T-cell (primary cell): ENCODE measurements at regions not wholly inside any gene's neighbourhood (a gene's known extent, or its start where the extent isn't known, plus 50 kb on each side); places are given as distances from the start of the nearest gene placed in this dataset.

Experiments
- ATAC-seq, 4 experiments: fragments of 200-7000 bp in 3 of 4; fragments of 150-1000 bp in 1 of 4; cut with Tn5 transposase; replicated peaks in 1 of 4; 1 replicate in 3 of 4; 2 replicates in 1 of 4; pipeline ENCODE4 v1.10.0; 2021; ENCODE audit warnings: moderate library complexity in 3 of 4, mild to moderate bottlenecking in 2 of 4, moderate number of reproducible peaks in 1 of 4
- CTCF ChIA-PET, 2 donors: fragments of 300-600 bp; sonication (Branson Sonifier 250); formaldehyde crosslinking; loops; one replicate each; lab custom pipeline; 2022; ENCODE audit warnings: antibody characterized with exemption in 2 of 2; lab: Charles Lee
- POLR2A ChIA-PET, 2 donors: fragments of 300-600 bp; sonication (Branson Sonifier 250); formaldehyde crosslinking; loops; one replicate each; lab custom pipeline; 2022; ENCODE audit warnings: antibody characterized with exemption in 2 of 2; lab: Charles Lee
- DNase-seq, 35 experiments: peaks; one replicate each; pipeline versions ENCODE4 v3.0.0 to v3.0.0-alpha.2; 2013 to 2023
- H3K27ac ChIP-seq: one replicate; pipeline ENCODE4 v1.5.1; 2013; ENCODE audit warnings: low read length
- H3K27me3 ChIP-seq, 2 experiments: replicated peaks in 1 of 2; 1 replicate in 1 of 2; 2 replicates in 1 of 2; pipeline versions ENCODE4 v1.6.1 to v1.7.0; 2013; ENCODE audit warnings: low read length in 1 of 2, mixed read lengths in 1 of 2; ENCODE audit not compliant: control insufficient read depth in 2 of 2, insufficient read depth in 2 of 2; ENCODE audit errors: extremely low read depth in 1 of 2
- H3K36me3 ChIP-seq, 2 donors: 1 replicate in 1 of 2; 2 replicates in 1 of 2; pipeline versions ENCODE4 v1.6.1 to v1.7.0; 2013; ENCODE audit warnings: low read length in 1 of 2; ENCODE audit not compliant: control insufficient read depth in 2 of 2, insufficient read depth in 1 of 2; ENCODE audit errors: extremely low read depth in 1 of 2
- H3K4me1 ChIP-seq, 2 experiments: 1 replicate in 1 of 2; 2 replicates in 1 of 2; pipeline versions ENCODE4 v1.6.1 to v1.7.0; 2013; ENCODE audit warnings: low read length in 2 of 2, mixed read lengths in 1 of 2; ENCODE audit not compliant: insufficient read depth in 2 of 2, control insufficient read depth in 1 of 2; ENCODE audit errors: extremely low read depth in 1 of 2
- H3K4me3 ChIP-seq, 2 donors: 1 replicate in 1 of 2; 2 replicates in 1 of 2; pipeline versions ENCODE4 v1.5.1 to v1.7.0; 2013; ENCODE audit warnings: mild to moderate bottlenecking in 2 of 2, low read length in 1 of 2, moderate library complexity in 1 of 2; ENCODE audit not compliant: control insufficient read depth in 1 of 2; ENCODE audit errors: extremely low read depth in 1 of 2
- H3K9me3 ChIP-seq: 2 replicates; pipeline ENCODE4 v1.7.0; 2013
- H3K27ac Mint-ChIP-seq, 2 donors: one replicate each; pipeline ENCODE4 v1.8.0; 2020 to 2021; ENCODE audit warnings: mild to moderate bottlenecking in 2 of 2, mixed read lengths in 2 of 2
- H3K27me3 Mint-ChIP-seq, 2 donors: one replicate each; pipeline ENCODE4 v1.8.0; 2021 to 2022; ENCODE audit warnings: mixed read lengths in 2 of 2
- H3K36me3 Mint-ChIP-seq: one replicate; pipeline ENCODE4 v1.8.0; 2021; ENCODE audit warnings: mixed read lengths
- H3K4me1 Mint-ChIP-seq, 3 donors: one replicate each; pipeline ENCODE4 v1.8.0; 2020 to 2022; ENCODE audit warnings: mixed read lengths in 3 of 3, mild to moderate bottlenecking in 1 of 3
- H3K4me3 Mint-ChIP-seq, 3 donors: one replicate each; pipeline ENCODE4 v1.8.0; 2020 to 2022; ENCODE audit warnings: mild to moderate bottlenecking in 3 of 3, mixed read lengths in 3 of 3, moderate library complexity in 3 of 3
- H3K9me3 Mint-ChIP-seq, 3 donors: one replicate each; pipeline ENCODE4 v1.8.0; 2020 to 2022; ENCODE audit warnings: mixed read lengths in 3 of 3

GRCh38 chr20:16104783-16105182, 468.5 kb downstream of the KIF16B start:
- ChIA-PET POLR2A (no interaction called here), CTCF (no interaction called here)
- no peak overlapping the region for H3K27ac ChIP-seq

More at GRCh38 chr20:16104783-16105182, 468.5 kb downstream of the KIF16B start:
- no peaks in the 10 kb centered on the region for H3K36me3 Mint-ChIP-seq
- no peak overlapping the region for H3K4me3 ChIP-seq
- H3K36me3 ChIP-seq = no peaks in the 10 kb centered on the region
- H3K27me3 Mint-ChIP-seq = no peaks in the 10 kb centered on the region
- peaks cover 0 to 3% (median 0%) of the 10 kb centered on the region in 3 donors for H3K4me1 Mint-ChIP-seq
- H3K4me3 Mint-ChIP-seq = no peak overlapping the region
- H3K9me3 ChIP-seq = no peaks in the 10 kb centered on the region
- no peak for DNase-seq
- H3K27me3 ChIP-seq = no peaks in the 10 kb centered on the region
- no peaks in the 10 kb centered on the region for H3K4me1 ChIP-seq
- peaks cover 3 to 18% (median 6%) of the 10 kb centered on the region in 3 donors for H3K9me3 Mint-ChIP-seq
- ATAC-seq = no peak
- no peak overlapping the region for H3K27ac Mint-ChIP-seq
